CD4-positive, alpha-beta T cell treated with Interleukin-15 for 4 hours (primary cell): ENCODE measurements at regions not wholly inside any gene's neighbourhood (a gene's known extent, or its start where the extent isn't known, plus 50 kb on each side); places are given as distances from the start of the nearest gene placed in this dataset.
"Not testable (repeated sequence)": the region's sequence is repeated elsewhere in the genome, so short reads cannot be mapped to it uniquely, and the experiment has no call there.

Source experiments
- DNase-seq: peaks from one replicate; pipeline ENCODE4 v3.0.0-alpha.2; 2020; ENCODE audit warnings: low spot score

- no peak for DNase-seq
Observed at GRCh38 chr18:42474577-42474976, 519.5 kb downstream of the PIK3C3 start.

DNA sequence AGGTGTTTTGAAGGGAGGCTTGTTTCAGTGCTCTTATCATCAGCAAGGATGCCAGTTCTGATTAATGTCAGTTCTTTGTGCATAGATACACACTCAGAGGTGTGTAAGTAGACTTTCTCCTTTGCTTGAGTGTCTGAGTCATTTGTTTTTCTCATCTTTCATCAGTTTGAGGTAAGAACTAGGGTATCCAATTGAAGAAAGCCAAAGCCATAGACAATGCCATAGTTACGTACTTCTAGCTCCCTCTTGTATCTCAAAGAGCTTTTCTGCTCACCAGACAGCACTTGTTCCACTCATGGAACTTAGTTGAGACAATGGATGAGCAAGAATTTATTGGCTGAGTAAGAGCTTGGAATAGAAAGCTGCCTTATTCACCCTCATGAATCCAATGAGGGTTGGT lies 520.1 kb downstream of the PIK3C3 start:
- DNase-seq: no peak

- no peak for DNase-seq
Observed at GRCh38 chr18:42477267-42477666, 522.2 kb downstream of the PIK3C3 start.

DNA sequence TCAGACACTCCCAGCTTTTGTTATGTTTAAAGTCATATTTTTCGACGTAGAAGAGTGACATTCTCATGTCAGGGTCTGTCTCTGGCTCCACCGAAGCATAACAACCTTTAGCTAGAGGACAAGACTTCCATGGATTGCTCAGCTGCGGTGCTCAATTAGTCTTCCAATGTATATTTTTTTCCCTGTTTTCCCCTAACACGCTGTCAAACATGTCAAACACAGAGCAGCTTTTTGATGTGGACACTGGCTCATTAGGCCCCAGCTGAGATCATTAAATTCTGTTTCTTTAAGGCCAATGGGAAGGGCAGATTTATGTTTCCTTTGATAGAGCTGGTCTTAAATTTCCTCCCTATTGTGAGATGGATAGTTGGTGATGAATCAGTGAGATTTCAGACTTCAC lies 525.4 kb downstream of the PIK3C3 start:
- DNase-seq: no peak

GRCh38 chr18:42484648-42485047 lies 529.6 kb downstream of the PIK3C3 start:
- DNase-seq: no peak

DNA sequence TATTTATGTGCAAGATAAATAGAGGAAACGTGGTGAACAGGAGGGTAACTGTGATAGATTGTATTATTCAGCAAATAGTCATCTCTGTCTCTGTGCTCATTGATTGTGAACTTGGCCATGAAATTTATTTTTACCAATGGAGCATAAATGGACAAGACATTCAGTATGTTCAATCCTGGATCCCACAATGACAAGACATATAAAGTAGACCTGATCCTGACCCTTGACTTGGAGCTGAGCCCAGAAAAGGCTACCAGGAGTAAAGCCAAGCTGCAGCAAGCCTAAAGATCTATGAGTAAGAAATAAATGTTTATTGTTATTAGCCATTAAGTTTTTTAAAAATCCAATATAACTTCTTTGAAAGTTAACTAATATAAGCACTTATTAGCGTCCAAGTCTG lies 531.2 kb downstream of the PIK3C3 start:
- DNase-seq: no peak

- DNase-seq: no peak
Observed at GRCh38 chr18:42508683-42509296, 553.8 kb downstream of the PIK3C3 start.

- DNase-seq: no peak
Observed at GRCh38 chr18:42509750-42510415, 554.8 kb downstream of the PIK3C3 start.

- no peak for DNase-seq
Observed at GRCh38 chr18:42510540-42510939, 555.5 kb downstream of the PIK3C3 start.

DNA sequence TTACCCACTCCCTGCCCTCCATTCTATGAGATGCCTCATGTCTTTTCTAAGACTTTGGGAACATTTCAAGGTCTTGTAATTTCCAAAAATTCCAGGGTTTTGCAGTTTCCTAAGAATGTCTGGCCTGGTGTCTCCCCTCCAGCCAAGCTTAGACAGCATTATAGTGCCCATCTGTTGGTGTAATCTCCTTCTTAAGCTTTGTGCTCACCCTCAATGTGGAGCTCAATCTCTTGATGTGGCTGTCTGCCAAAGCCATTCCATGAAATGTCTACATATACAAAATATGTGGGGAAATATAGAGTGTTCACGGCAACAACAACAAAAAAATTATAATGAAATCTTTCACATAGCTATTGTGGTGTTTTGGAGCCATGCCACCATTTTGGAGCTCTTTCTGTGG lies 558.4 kb downstream of the PIK3C3 start:
- no peak for DNase-seq

- DNase-seq: no peak
Observed at GRCh38 chr18:42514512-42514911, 559.5 kb downstream of the PIK3C3 start.

DNA sequence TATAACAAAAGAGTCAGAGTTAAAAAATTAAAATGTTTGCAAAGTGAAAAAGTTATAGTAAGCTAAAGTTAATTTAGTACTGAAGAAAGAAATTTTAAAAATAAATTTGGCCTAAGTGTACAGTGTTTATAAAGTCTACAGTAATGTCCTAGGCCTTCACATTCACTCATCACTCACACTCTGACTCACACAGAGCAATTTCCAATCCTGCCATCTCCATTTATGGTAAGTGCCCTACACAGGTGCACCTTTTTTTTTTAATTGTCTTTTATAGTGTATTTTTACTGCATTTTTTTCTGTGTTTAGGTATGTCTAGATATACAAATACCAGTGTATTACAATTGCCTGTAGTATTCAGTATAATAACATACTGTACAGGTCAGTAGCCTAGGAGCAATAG lies 562.9 kb downstream of the PIK3C3 start:
- no peak for DNase-seq

- DNase-seq: not testable (repeated sequence)
Observed at GRCh38 chr18:42518331-42518730, 563.3 kb downstream of the PIK3C3 start.

DNA sequence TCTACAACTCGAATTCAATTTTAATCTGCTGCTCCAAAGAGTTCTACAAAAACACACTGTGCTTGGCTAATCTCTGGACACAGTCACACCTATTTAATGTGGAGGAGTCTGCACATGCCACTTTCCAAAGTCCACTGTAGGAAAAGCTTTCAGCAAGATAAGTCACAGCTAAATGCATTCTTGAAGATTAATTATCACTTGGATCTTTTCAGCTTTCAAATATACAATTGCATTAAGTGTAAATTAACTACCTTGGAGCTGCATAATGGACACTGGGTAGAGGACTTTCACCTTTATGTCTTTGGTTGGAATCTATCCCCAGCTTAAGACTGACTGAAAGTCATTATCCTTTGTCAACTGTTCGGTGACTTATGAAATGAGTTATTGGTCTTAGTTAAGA lies 565.1 kb downstream of the PIK3C3 start:
- no peak for DNase-seq

- DNase-seq: no peak
Observed at GRCh38 chr18:42525905-42526304, 570.9 kb downstream of the PIK3C3 start.

DNA sequence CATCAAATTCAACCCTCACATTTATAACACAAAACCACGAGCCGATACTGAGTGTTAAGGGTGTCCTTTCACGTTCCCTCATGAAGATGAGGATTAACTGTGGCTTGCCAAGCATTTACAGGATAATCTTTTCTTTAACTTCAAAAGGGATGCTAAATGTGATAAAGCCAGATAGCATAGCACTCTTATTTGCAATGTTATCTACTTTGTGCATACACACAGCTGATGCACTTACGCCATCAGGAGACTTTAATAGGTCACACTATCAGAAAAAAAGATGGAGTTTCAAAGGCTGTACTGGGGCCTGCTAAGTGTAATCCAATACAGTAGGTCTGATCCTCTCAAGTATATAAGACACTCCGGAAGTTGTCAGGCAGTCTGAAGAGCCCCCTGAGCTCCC lies 572.7 kb downstream of the PIK3C3 start:
- DNase-seq: no peak

GRCh38 chr18:42530276-42530675 lies 575.2 kb downstream of the PIK3C3 start:
- DNase-seq: no peak

DNA sequence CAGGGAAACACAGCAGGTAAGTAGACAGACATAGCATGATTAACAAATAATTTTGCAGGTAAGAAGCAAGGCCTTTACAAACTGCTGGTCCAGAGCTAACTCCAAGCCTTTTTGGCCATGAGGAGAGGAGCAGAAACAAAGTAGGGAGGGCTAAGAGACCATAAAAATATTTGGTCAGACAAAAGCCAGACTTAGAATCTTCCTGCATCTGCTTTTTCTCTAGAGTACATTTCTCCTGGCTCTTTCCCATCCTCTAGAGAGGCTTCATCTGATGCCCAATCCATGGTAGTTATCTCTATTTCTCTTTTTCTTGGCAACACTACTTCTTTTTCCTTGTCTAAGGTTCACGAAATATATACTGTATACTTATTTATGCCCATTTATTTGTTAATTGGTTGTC lies 577.1 kb downstream of the PIK3C3 start:
- DNase-seq: no peak

DNA sequence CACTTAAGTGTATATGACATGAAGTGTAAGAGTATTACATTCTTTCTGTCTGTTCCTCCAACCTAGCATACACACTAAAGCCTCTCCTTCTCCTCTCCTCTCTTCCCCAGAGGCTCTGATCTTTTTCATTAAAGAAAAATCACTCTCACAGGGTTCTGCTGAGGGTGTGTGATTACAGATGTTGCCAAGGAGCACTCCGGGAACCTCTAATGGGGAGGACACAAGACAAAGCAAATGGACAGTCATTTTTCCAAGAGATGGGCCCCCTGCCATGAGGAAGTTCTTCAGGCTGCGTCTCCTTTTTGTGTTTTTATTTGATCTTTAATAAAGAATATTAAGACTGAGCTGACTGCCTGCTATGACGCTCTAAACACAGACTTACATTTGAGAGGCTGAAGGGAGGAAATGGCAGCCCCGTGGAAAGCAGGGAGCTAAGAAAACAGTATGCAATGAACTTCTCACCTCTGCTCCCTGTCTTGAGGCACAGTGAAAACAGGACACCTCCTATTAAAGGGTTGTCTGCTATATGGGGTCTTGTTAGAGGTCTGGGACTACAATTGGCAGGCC lies 578.1 kb downstream of the PIK3C3 start:
- DNase-seq: no peak

DNA sequence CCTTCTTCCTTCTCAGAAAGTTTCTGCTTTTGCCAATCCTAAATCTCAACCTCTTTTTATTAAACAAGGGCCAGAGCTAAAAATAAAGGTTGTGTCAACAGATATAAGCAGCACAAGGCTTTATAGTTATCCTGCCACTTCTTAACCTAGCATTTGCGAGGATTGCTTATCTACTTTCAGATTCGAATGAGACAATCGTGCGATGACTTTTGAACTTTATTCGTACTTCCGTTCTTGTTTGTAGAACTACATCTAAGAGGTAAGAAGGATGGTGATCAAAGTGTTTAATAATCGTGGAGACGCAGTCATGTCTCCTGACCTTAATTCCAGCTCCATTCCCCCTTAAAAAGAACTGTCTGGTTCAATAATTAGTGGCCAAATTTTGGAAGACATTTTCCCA lies 578.6 kb downstream of the PIK3C3 start:
- DNase-seq: no peak

GRCh38 chr18:42534313-42534712 lies 579.3 kb downstream of the PIK3C3 start:
- no peak for DNase-seq

- DNase-seq: no peak
Observed at GRCh38 chr18:42536442-42536841, 579.0 kb downstream of the RIT2 start.

DNA sequence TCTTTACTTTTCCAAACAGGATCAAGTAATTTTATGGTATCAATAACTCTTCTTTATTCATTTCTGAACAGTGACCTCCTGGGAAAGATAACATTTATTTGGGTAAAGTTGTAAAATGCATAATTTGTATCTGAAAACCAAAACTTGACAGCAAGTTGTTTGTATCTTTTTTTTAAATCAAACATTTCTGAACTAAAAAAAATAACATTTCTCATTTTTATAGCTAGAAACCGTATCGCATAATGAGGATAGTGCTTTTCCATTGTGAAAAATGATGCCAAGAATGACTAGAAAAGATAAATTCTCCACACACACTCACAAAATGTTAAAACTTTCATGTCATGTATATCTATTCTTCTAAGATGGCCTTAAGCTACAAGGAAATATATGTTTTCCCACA lies 578.2 kb downstream of the RIT2 start:
- no peak for DNase-seq

- no peak for DNase-seq
Observed at GRCh38 chr18:42544901-42545300, 570.6 kb downstream of the RIT2 start.
